HEK293 (cell line): ENCODE measurements at regions not wholly inside any gene's neighbourhood (a gene's known extent, or its start where the extent isn't known, plus 50 kb on each side); places are given as distances from the start of the nearest gene placed in this dataset.

Source experiments
- CTCF ChIA-PET: fragments of 350-600 bp; formaldehyde crosslinking; extraction: SDS; loops from one replicate; lab custom pipeline; 2021; ENCODE audit warnings: antibody characterized with exemption; lab: Yijun Ruan, JAX
- POLR2A ChIA-PET: fragments of 300-600 bp; formaldehyde crosslinking; extraction: SDS; loops from one replicate; lab custom pipeline; 2020; ENCODE audit warnings: antibody characterized with exemption, inconsistent platforms; lab: Yijun Ruan, JAX
- H3K27ac ChIP-seq: fragments of 200-500 bp; sonication (Bioruptor generic); 2 replicates; pipeline ENCODE4 v1.5.1; 2014; ENCODE audit warnings: low read depth, low read length, control low read depth, inconsistent platforms; ENCODE audit errors: extremely low read depth
- H3K36me3 ChIP-seq, 2 experiments: fragments of 200-500 bp in 1 of 2; sonication (Bioruptor generic) in 1 of 2; 1 replicate in 1 of 2; 2 replicates in 1 of 2; pipeline ENCODE4 v1.5.1; 2014 to 2017; ENCODE audit warnings: inconsistent platforms in 2 of 2, low read length in 2 of 2; ENCODE audit not compliant: control insufficient read depth in 2 of 2, insufficient read depth in 1 of 2
- H3K4me1 ChIP-seq: fragments of 200-500 bp; sonication (Bioruptor generic); 2 replicates; pipeline ENCODE4 v1.5.1; 2014; ENCODE audit warnings: mild to moderate bottlenecking, low read length, inconsistent platforms; ENCODE audit not compliant: control insufficient read depth, insufficient read depth
- H3K4me3 ChIP-seq: 2 replicates; pipeline ENCODE4 v1.5.1; 2011; ENCODE audit warnings: low read depth, mild to moderate bottlenecking, control low read depth, low read length, moderate library complexity
- H3K9me3 ChIP-seq: fragments of 200-500 bp; sonication (Bioruptor generic); 2 replicates; pipeline ENCODE4 v1.5.1; 2014; ENCODE audit warnings: low read depth, low read length, inconsistent platforms; ENCODE audit not compliant: control insufficient read depth, insufficient read depth
- GLIS2 ChIP-seq: fragments of 450-650 bp; formaldehyde crosslinking; IDR thresholded peaks from 2 replicates; pipeline ENCODE4 v1.5.1; 2016; ENCODE audit warnings: missing biosample characterization, missing genetic modification characterization
- HOXA7 ChIP-seq: sonication (generic); formaldehyde crosslinking; IDR thresholded peaks from 2 replicates; pipeline ENCODE4 v1.8.1; 2022; ENCODE audit warnings: missing genetic modification reagents, borderline replicate concordance
- KLF7 ChIP-seq: fragments of 450-650 bp; formaldehyde crosslinking; IDR thresholded peaks from 2 replicates; pipeline ENCODE4 v1.5.1; 2016; ENCODE audit warnings: missing biosample characterization, missing genetic modification characterization, borderline replicate concordance
- SETDB1 ChIP-seq: IDR thresholded peaks from one replicate; pipeline ENCODE4 v1.6.1; 2017; ENCODE audit warnings: mild to moderate bottlenecking, low read length, moderate library complexity, mixed read lengths; ENCODE audit not compliant: insufficient read length
- SP3 ChIP-seq: fragments of 450-650 bp; formaldehyde crosslinking; IDR thresholded peaks from 2 replicates; pipeline ENCODE4 v1.5.1; 2016; ENCODE audit warnings: missing biosample characterization, missing genetic modification characterization
- ZBTB48 ChIP-seq: fragments of 450-650 bp; formaldehyde crosslinking; IDR thresholded peaks from 2 replicates; pipeline ENCODE4 v1.5.1; 2016; ENCODE audit warnings: missing biosample characterization, missing genetic modification characterization
- ZFP37 ChIP-seq: fragments of 450-650 bp; formaldehyde crosslinking; IDR thresholded peaks from 2 replicates; pipeline ENCODE4 v1.5.1; 2016; ENCODE audit warnings: missing biosample characterization, missing genetic modification characterization
- ZNF112 ChIP-seq: fragments of 450-650 bp; formaldehyde crosslinking; IDR thresholded peaks from 2 replicates; pipeline ENCODE4 v1.5.0; 2017; ENCODE audit warnings: missing biosample characterization, missing genetic modification characterization
- ZNF169 ChIP-seq: fragments of 450-650 bp; formaldehyde crosslinking; IDR thresholded peaks from 2 replicates; pipeline ENCODE4 v1.5.1; 2016; ENCODE audit warnings: missing biosample characterization, missing genetic modification characterization
- ZNF214 ChIP-seq: fragments of 450-650 bp; formaldehyde crosslinking; IDR thresholded peaks from 2 replicates; pipeline ENCODE4 v1.5.1; 2017; ENCODE audit warnings: missing biosample characterization, mild to moderate bottlenecking, missing genetic modification characterization, borderline replicate concordance
- ZNF354C ChIP-seq: fragments of 450-650 bp; formaldehyde crosslinking; IDR thresholded peaks from 2 replicates; pipeline ENCODE4 v1.5.1; 2016; ENCODE audit warnings: missing biosample characterization, missing genetic modification characterization, low read depth, borderline replicate concordance
- ZNF404 ChIP-seq: fragments of 450-650 bp; formaldehyde crosslinking; IDR thresholded peaks from 2 replicates; pipeline ENCODE4 v1.5.1; 2017; ENCODE audit warnings: missing biosample characterization, missing genetic modification characterization
- ZNF423 ChIP-seq: fragments of 450-650 bp; formaldehyde crosslinking; IDR thresholded peaks from 2 replicates; pipeline ENCODE4 v1.5.1; 2016; ENCODE audit warnings: missing biosample characterization, missing genetic modification characterization
- ZNF529 ChIP-seq: fragments of 450-650 bp; formaldehyde crosslinking; IDR thresholded peaks from 2 replicates; pipeline ENCODE4 v1.5.1; 2017; ENCODE audit warnings: missing genetic modification characterization, missing biosample characterization; ENCODE audit not compliant: insufficient replicate concordance
- ZNF530 ChIP-seq: fragments of 450-650 bp; formaldehyde crosslinking; IDR thresholded peaks from 2 replicates; pipeline ENCODE4 v1.5.1; 2016; ENCODE audit warnings: low read depth, missing biosample characterization, missing genetic modification characterization
- ZNF561 ChIP-seq: fragments of 450-650 bp; IDR thresholded peaks from 2 replicates; pipeline ENCODE4 v1.5.1; 2018; ENCODE audit warnings: missing biosample characterization, missing genetic modification characterization, borderline replicate concordance
- ZNF571 ChIP-seq: fragments of 450-650 bp; formaldehyde crosslinking; IDR thresholded peaks from 2 replicates; pipeline ENCODE4 v1.5.0; 2017; ENCODE audit warnings: missing biosample characterization, missing genetic modification characterization
- ZNF660 ChIP-seq: fragments of 450-650 bp; IDR thresholded peaks from 2 replicates; pipeline ENCODE4 v1.5.1; 2018; ENCODE audit warnings: missing biosample characterization, mild to moderate bottlenecking, missing genetic modification characterization
- ZNF664 ChIP-seq: fragments of 450-650 bp; formaldehyde crosslinking; IDR thresholded peaks from 2 replicates; pipeline ENCODE4 v1.5.1; 2016; ENCODE audit warnings: missing biosample characterization, missing genetic modification characterization
- ZNF701 ChIP-seq: fragments of 450-650 bp; formaldehyde crosslinking; IDR thresholded peaks from 2 replicates; pipeline ENCODE4 v1.5.1; 2016; ENCODE audit warnings: missing biosample characterization, missing genetic modification characterization
- ZNF707 ChIP-seq: fragments of 450-650 bp; formaldehyde crosslinking; IDR thresholded peaks from 2 replicates; pipeline ENCODE4 v1.5.1; 2016; ENCODE audit warnings: missing biosample characterization, missing genetic modification characterization
- ZNF837 ChIP-seq: fragments of 450-650 bp; formaldehyde crosslinking; IDR thresholded peaks from 2 replicates; pipeline ENCODE4 v1.5.1; 2016; ENCODE audit warnings: missing biosample characterization, missing genetic modification characterization
- TF ChIP-seq, protein P1 (sequence below): fragments of 450-650 bp; formaldehyde crosslinking; IDR thresholded peaks from 2 replicates; pipeline ENCODE4 v1.5.1; 2017; ENCODE audit warnings: missing biosample characterization, missing genetic modification characterization
- TF ChIP-seq, protein P2 (sequence below): fragments of 450-650 bp; formaldehyde crosslinking; IDR thresholded peaks from 2 replicates; pipeline ENCODE4 v1.5.1; 2017; ENCODE audit warnings: missing biosample characterization, missing genetic modification characterization
- TF ChIP-seq, protein P3 (sequence below): fragments of 450-650 bp; formaldehyde crosslinking; IDR thresholded peaks from 2 replicates; pipeline ENCODE4 v1.5.1; 2016; ENCODE audit warnings: missing biosample characterization, missing genetic modification characterization
- TF ChIP-seq, protein P4 (sequence below): fragments of 450-650 bp; formaldehyde crosslinking; IDR thresholded peaks from 2 replicates; pipeline ENCODE4 v1.5.1; 2016; ENCODE audit warnings: missing biosample characterization, missing genetic modification characterization
- TF ChIP-seq, protein P5 (sequence below): fragments of 450-650 bp; formaldehyde crosslinking; IDR thresholded peaks from 2 replicates; pipeline ENCODE4 v1.5.1; 2017; ENCODE audit warnings: missing biosample characterization, missing genetic modification characterization
- TF ChIP-seq, protein P6 (sequence below): sonication (generic); formaldehyde crosslinking; IDR thresholded peaks from 2 replicates; pipeline ENCODE4 v1.8.1; 2022; ENCODE audit warnings: mild to moderate bottlenecking, moderate library complexity, missing genetic modification reagents

DNA sequence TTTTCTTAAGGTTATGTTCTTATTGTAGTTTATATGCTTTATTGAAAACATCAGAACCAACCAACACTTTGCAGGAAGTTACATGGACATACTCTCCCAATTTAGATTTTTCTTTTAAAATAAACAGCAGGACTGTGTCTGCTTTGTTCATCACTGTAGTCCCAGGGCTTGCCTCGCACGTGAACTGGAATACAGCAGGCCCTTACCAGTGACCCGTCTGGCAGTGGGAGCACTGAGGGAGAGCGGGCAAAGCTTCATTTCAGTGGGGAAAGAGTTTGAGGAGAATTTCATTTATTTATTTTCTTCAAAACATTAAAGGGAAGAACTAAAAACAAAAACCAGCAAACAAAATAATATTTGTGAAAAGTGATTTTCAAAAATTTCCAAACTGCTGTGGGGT, 230.8 kb downstream of the PAX1 start:
- CTCF ChIA-PET: interaction anchor here (0.7 to 1.2 kb wide), 3 partner anchors 13 to 197 kb away, joined by 4 to 5 read pairs (median 5); no protein-coding TSS in a partner anchor
- TF ChIP-seq ZBTB48 (tag by site-specific recombination) (no peak), ZNF664 (tag by site-specific recombination) (no peak), ZNF404 (tag by site-specific recombination) (no peak), ZNF423 (tag by site-specific recombination) (no peak), ZNF837 (no peak), ZNF169 (tag by site-specific recombination) (no peak), GLIS2 (tag by site-specific recombination) (no peak), SP3 (no peak), ZNF529 (tag by site-specific recombination) (no peak), HOXA7 (CRISPR knock-in tag) (no peak), ZNF561 (tag by site-specific recombination) (no peak), ZNF660 (tag by site-specific recombination) (no peak), ZNF530 (tag by site-specific recombination) (no peak), ZFP37 (tag by site-specific recombination) (no peak), ZNF112 (tag by site-specific recombination) (no peak), ZNF701 (tag by site-specific recombination) (no peak)
- TF ChIP-seq, protein P1, sequence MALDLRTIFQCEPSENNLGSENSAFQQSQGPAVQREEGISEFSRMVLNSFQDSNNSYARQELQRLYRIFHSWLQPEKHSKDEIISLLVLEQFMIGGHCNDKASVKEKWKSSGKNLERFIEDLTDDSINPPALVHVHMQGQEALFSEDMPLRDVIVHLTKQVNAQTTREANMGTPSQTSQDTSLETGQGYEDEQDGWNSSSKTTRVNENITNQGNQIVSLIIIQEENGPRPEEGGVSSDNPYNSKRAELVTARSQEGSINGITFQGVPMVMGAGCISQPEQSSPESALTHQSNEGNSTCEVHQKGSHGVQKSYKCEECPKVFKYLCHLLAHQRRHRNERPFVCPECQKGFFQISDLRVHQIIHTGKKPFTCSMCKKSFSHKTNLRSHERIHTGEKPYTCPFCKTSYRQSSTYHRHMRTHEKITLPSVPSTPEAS (tag by site-specific recombination): no peak
- TF ChIP-seq, protein P2, sequence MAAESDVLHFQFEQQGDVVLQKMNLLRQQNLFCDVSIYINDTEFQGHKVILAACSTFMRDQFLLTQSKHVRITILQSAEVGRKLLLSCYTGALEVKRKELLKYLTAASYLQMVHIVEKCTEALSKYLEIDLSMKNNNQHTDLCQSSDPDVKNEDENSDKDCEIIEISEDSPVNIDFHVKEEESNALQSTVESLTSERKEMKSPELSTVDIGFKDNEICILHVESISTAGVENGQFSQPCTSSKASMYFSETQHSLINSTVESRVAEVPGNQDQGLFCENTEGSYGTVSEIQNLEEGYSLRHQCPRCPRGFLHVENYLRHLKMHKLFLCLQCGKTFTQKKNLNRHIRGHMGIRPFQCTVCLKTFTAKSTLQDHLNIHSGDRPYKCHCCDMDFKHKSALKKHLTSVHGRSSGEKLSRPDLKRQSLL (tag by site-specific recombination): no peak
- Histone ChIP-seq H3K4me3 (no peak overlapping the region), H3K4me1 (no peaks in the 10 kb centered on the region), H3K27ac (no peak overlapping the region), H3K36me3 (no peaks in the 10 kb centered on the region), H3K9me3 (no peaks in the 10 kb centered on the region)
- POLR2A ChIA-PET: no interaction called here

DNA sequence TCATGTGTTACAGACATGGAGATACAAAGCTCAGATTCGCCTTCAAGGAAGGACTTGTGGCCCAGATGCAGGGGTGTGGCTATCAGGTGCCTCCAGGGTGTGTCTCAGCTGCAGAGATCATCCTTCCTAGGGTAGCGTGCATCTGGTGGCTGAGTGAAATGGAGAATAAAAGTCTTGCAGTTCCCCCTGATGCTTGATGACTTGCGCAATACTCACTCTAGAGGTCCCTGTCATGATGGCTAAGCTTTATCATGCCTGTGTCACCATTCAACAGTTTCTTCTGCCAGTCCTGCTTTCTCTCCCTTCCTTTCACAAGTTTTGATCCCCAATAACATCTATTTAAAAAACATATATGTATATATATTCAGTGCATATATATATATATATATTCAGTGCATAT, 228.1 kb downstream of the PAX1 start:
- no peak overlapping the region for H3K4me3 ChIP-seq
- no peaks in the 10 kb centered on the region for H3K4me1 ChIP-seq
- POLR2A ChIA-PET: no interaction called here
- H3K36me3 ChIP-seq: no peaks in the 10 kb centered on the region
- CTCF ChIA-PET: no interaction called here
- H3K9me3 ChIP-seq: no peaks in the 10 kb centered on the region
- H3K27ac ChIP-seq: no peak overlapping the region
- TF ChIP-seq, protein P3, sequence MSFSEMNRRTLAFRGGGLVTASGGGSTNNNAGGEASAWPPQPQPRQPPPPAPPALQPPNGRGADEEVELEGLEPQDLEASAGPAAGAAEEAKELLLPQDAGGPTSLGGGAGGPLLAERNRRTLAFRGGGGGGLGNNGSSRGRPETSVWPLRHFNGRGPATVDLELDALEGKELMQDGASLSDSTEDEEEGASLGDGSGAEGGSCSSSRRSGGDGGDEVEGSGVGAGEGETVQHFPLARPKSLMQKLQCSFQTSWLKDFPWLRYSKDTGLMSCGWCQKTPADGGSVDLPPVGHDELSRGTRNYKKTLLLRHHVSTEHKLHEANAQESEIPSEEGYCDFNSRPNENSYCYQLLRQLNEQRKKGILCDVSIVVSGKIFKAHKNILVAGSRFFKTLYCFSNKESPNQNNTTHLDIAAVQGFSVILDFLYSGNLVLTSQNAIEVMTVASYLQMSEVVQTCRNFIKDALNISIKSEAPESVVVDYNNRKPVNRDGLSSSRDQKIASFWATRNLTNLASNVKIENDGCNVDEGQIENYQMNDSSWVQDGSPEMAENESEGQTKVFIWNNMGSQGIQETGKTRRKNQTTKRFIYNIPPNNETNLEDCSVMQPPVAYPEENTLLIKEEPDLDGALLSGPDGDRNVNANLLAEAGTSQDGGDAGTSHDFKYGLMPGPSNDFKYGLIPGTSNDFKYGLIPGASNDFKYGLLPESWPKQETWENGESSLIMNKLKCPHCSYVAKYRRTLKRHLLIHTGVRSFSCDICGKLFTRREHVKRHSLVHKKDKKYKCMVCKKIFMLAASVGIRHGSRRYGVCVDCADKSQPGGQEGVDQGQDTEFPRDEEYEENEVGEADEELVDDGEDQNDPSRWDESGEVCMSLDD (tag by site-specific recombination): no peak
- TF ChIP-seq ZNF169 (tag by site-specific recombination): no peak
- TF ChIP-seq, protein P4, sequence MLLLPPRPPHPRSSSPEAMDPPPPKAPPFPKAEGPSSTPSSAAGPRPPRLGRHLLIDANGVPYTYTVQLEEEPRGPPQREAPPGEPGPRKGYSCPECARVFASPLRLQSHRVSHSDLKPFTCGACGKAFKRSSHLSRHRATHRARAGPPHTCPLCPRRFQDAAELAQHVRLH (tag by site-specific recombination): no peak
- TF ChIP-seq ZNF354C (tag by site-specific recombination): no peak
- no peak for TF ChIP-seq ZNF707 (tag by site-specific recombination)
- no peak for TF ChIP-seq ZNF214 (tag by site-specific recombination)
- no peak for TF ChIP-seq KLF7 (tag by site-specific recombination)
- TF ChIP-seq ZNF571: no peak
- no peak for TF ChIP-seq SETDB1
- TF ChIP-seq, protein P5, sequence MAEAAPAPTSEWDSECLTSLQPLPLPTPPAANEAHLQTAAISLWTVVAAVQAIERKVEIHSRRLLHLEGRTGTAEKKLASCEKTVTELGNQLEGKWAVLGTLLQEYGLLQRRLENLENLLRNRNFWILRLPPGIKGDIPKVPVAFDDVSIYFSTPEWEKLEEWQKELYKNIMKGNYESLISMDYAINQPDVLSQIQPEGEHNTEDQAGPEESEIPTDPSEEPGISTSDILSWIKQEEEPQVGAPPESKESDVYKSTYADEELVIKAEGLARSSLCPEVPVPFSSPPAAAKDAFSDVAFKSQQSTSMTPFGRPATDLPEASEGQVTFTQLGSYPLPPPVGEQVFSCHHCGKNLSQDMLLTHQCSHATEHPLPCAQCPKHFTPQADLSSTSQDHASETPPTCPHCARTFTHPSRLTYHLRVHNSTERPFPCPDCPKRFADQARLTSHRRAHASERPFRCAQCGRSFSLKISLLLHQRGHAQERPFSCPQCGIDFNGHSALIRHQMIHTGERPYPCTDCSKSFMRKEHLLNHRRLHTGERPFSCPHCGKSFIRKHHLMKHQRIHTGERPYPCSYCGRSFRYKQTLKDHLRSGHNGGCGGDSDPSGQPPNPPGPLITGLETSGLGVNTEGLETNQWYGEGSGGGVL (tag by site-specific recombination): no peak
- TF ChIP-seq, protein P6, sequence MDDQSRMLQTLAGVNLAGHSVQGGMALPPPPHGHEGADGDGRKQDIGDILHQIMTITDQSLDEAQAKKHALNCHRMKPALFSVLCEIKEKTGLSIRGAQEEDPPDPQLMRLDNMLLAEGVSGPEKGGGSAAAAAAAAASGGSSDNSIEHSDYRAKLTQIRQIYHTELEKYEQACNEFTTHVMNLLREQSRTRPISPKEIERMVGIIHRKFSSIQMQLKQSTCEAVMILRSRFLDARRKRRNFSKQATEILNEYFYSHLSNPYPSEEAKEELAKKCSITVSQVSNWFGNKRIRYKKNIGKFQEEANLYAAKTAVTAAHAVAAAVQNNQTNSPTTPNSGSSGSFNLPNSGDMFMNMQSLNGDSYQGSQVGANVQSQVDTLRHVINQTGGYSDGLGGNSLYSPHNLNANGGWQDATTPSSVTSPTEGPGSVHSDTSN (CRISPR knock-in tag): no peak
